ENCODE measurements at regions not wholly inside any gene's neighbourhood (a gene's known extent, or its start where the extent isn't known, plus 50 kb on each side); places are given as distances from the start of the nearest gene placed in this dataset.

GRCh38 chr9:14533867-14534640, 159.2 kb downstream of the ZDHHC21 start:
- no peak overlapping the region for H3K4me3 ChIP-seq (ENCODE audit: extremely low read depth in 1 of 4, insufficient read depth in 2 of 4, low read depth in 3 of 4, low read length in 4 of 4)
- no peak overlapping the region; the same call in 1 of the 2 replicates for H4K8ac ChIP-seq (ENCODE audit: extremely low read depth, insufficient read depth, low read length)
- CTCF ChIA-PET (ENCODE audit: partially characterized antibody) = interaction anchor here (0.8 kb wide), 1 partner anchor 30 kb away, joined by 3 read pairs; no protein-coding TSS in a partner anchor
- no peak overlapping the region for H3K27ac ChIP-seq (ENCODE audit: low read depth, low read length)
- peak overlapping the region; percentile 52; the same call in 1 of the 2 replicates for H3K18ac ChIP-seq (ENCODE audit: extremely low read depth, low read length)
- H3K79me2 ChIP-seq (ENCODE audit: control insufficient read depth in 1 of 2, insufficient read depth in 2 of 2, low read length in 2 of 2) = no peaks in the 10 kb centered on the region
- H3K14ac ChIP-seq (ENCODE audit: insufficient read length) = no peak overlapping the region
- peak overlapping the region; percentile 49; the same call in 1 of the 2 replicates for H2BK5ac ChIP-seq (ENCODE audit: low read depth, low read length)
- no peaks in the 10 kb centered on the region for H4K20me1 ChIP-seq (replicated peaks in 1 of 2; ENCODE audit: control insufficient read depth in 1 of 2, insufficient read depth in 2 of 2, low read length in 2 of 2)
- H3K36me3 ChIP-seq (ENCODE audit: control insufficient read depth in 2 of 4, insufficient read depth in 4 of 4, low read length in 3 of 4) = no peaks in the 10 kb centered on the region
- no peak overlapping the region for H3K4ac ChIP-seq (replicated peaks; ENCODE audit: insufficient read length, low read depth, low read length)
- H3K4me2 ChIP-seq (ENCODE audit: insufficient read depth in 1 of 2, low read depth in 2 of 2, low read length in 2 of 2) = no peak overlapping the region
- H3K4me1 ChIP-seq (replicated peaks in 1 of 4; ENCODE audit: control insufficient read depth in 3 of 4, insufficient read depth in 4 of 4, low read length in 3 of 4) = peaks cover 2 to 23% (median 10%) of the 10 kb centered on the region in 4 experiments
- POLR2A ChIA-PET (ENCODE audit: partially characterized antibody) = interaction anchor here (1.4 kb wide), 1 partner anchor 17 kb away, joined by 3 read pairs; no protein-coding TSS in a partner anchor
- H2BK15ac ChIP-seq (ENCODE audit: low read length) = no peak overlapping the region
- no peaks in the 10 kb centered on the region for H3K79me1 ChIP-seq (ENCODE audit: low read depth, low read length)
- WGBS, 2 experiments (ENCODE audit: extremely low coverage in 1 of 2, insufficient coverage in 1 of 2, insufficient read length in 1 of 2, insufficient replicate concordance in 2 of 2, low coverage in 1 of 2, low lambda C conversion rate in 2 of 2, missing lambda C conversion rate in 1 of 2) = 73% methylated on average over 19 of the region's 20 CpGs; no CpG with 5 or more reads in 1 of the 2 experiments
- peak overlapping the region; percentile 68 for H2BK20ac ChIP-seq (ENCODE audit: low read length)
- no peak overlapping the region for H3K9ac ChIP-seq (replicated peaks in 1 of 4; ENCODE audit: extremely low read depth in 1 of 4, low read depth in 3 of 4, low read length in 3 of 4)
- no peaks in the 10 kb centered on the region; a peak in 1 of 7 replicates for H3K27me3 ChIP-seq (replicated peaks in 1 of 4; ENCODE audit: control insufficient read depth in 3 of 4, extremely low read depth in 1 of 4, insufficient read depth in 3 of 4, low read length in 3 of 4)
- H4K5ac ChIP-seq (ENCODE audit: insufficient read length, low read depth, low read length) = no peak overlapping the region
- peak overlapping the region; percentile 22 for H4K91ac ChIP-seq (replicated peaks; ENCODE audit: insufficient read length, low read length)
- DNase-seq (ENCODE audit: low read depth in 1 of 2, low spot score in 2 of 2) (no peak), FAIRE-seq (no peak)
- H2AK5ac ChIP-seq (ENCODE audit: low read depth, low read length) = no peak overlapping the region
- no peaks in the 10 kb centered on the region for H3K23me2 ChIP-seq (ENCODE audit: low read depth, low read length)
- H2BK12ac ChIP-seq (ENCODE audit: low read depth, low read length) = peak overlapping the region; percentile 83; the same call in 1 of the 2 replicates
- H3K56ac ChIP-seq (replicated peaks; ENCODE audit: insufficient read length, low read depth, low read length) = no peak overlapping the region
- no peaks in the 10 kb centered on the region for H3K9me3 ChIP-seq (ENCODE audit: insufficient read depth in 2 of 2, low read depth in 1 of 2, low read length in 1 of 2)
- H3K23ac ChIP-seq (ENCODE audit: insufficient read length) = no peak overlapping the region
- H2AFZ ChIP-seq (ENCODE audit: low read length) = peak overlapping the region; percentile 69; the same call in 1 of the 2 replicates
- no peak overlapping the region for H2BK120ac ChIP-seq (replicated peaks; ENCODE audit: low read depth, low read length)
- TF ChIP-seq ASH2L (IDR thresholded peaks at IDR 0.05; ENCODE audit: low read length) (no peak), TAF1 (IDR thresholded peaks at IDR 0.05; ENCODE audit: low read depth, low read length) (no peak), RNF2 (IDR thresholded peaks at IDR 0.05; ENCODE audit: borderline replicate concordance, low read depth, low read length, missing control alignments, poor library complexity, severe bottlenecking) (no peak), CREB1 (IDR thresholded peaks at IDR 0.05) (no peak), KDM5A (IDR thresholded peaks at IDR 0.05; ENCODE audit: low read length) (no peak), GTF2F1 (IDR thresholded peaks at IDR 0.05; ENCODE audit: borderline replicate concordance, low read depth, low read length) (no peak), EGR1 (IDR thresholded peaks at IDR 0.05; ENCODE audit: borderline replicate concordance, low read depth, low read length) (no peak), MAFK (IDR thresholded peaks at IDR 0.05; ENCODE audit: low read depth, low read length) (no peak), SP4 (IDR thresholded peaks at IDR 0.05; ENCODE audit: low read length) (no peak), JUN (IDR thresholded peaks at IDR 0.05; ENCODE audit: low read depth, low read length) (no peak), SUZ12 (IDR thresholded peaks at IDR 0.05; ENCODE audit: low read length) (no peak), TEAD4 (IDR thresholded peaks at IDR 0.05; ENCODE audit: low read depth, low read length) (no peak), EZH2 (IDR thresholded peaks at IDR 0.05; ENCODE audit: low read depth, low read length, severe bottlenecking) (no peak)
